Natural killer cell treated with Interleukin-12 subunit alpha and Interleukin-12 subunit beta and Interleukin-15 and Interleukin-18, amount 100 ng/mL, for 72 hours (primary cell): ENCODE measurements at regions not wholly inside any gene's neighbourhood (a gene's known extent, or its start where the extent isn't known, plus 50 kb on each side); places are given as distances from the start of the nearest gene placed in this dataset.

Experiments used
- ATAC-seq, 2 donors: fragments of 150-1000 bp; cut with Tn5 transposase in 1 of 2; sonication (Bioruptor Pico), chemical (Tn5 transposase) in 1 of 2; 2 replicates each; pipeline ENCODE4 v1.10.0; 2021
- DNase-seq: peaks from one replicate; pipeline ENCODE4 v3.0.0; 2022; ENCODE audit warnings: low spot score
- H3K27ac Mint-ChIP-seq, 2 donors: 1 replicate in 1 of 2; 2 replicates in 1 of 2; pipeline ENCODE4 v1.8.0; 2022; ENCODE audit warnings: mixed read lengths in 2 of 2, mild to moderate bottlenecking in 1 of 2, moderate library complexity in 1 of 2
- H3K27me3 Mint-ChIP-seq, 2 donors: 1 replicate in 1 of 2; 2 replicates in 1 of 2; pipeline ENCODE4 v1.8.0; 2022; ENCODE audit warnings: mixed read lengths in 2 of 2
- H3K36me3 Mint-ChIP-seq: one replicate; pipeline ENCODE4 v1.8.0; 2022; ENCODE audit warnings: mixed read lengths
- H3K4me1 Mint-ChIP-seq, 2 donors: 1 replicate in 1 of 2; 2 replicates in 1 of 2; pipeline ENCODE4 v1.8.0; 2022; ENCODE audit warnings: low read depth in 2 of 2, mixed read lengths in 2 of 2, mild to moderate bottlenecking in 1 of 2
- H3K4me3 Mint-ChIP-seq: one replicate; pipeline ENCODE4 v1.8.0; 2022; ENCODE audit warnings: mixed read lengths
- H3K9me3 Mint-ChIP-seq: 2 replicates; pipeline ENCODE4 v1.8.0; 2022; ENCODE audit warnings: mixed read lengths

- H3K36me3 Mint-ChIP-seq: peaks cover 4% of the 10 kb centered on the region
- peaks cover 25 to 50% of the 10 kb centered on the region in 2 donors for H3K27me3 Mint-ChIP-seq
These were observed 182.8 kb upstream of the AGAP1 start for GRCh38 chr2:235311044-235311443.

GRCh38 chr2:235312571-235312970, 181.3 kb upstream of the AGAP1 start:
- Mint-ChIP-seq H3K36me3 (peaks cover 4% of the 10 kb centered on the region), H3K9me3 (peaks cover 7% of the 10 kb centered on the region), H3K4me3 (no peak overlapping the region), H3K27me3 (peaks cover 26 to 50% of the 10 kb centered on the region in 2 donors), H3K4me1 (peaks cover 0 to 5% of the 10 kb centered on the region in 2 donors), H3K27ac (no peak overlapping the region)
- no peak for ATAC-seq
- DNase-seq: no peak

More at GRCh38 chr2:235311044-235311443, 182.8 kb upstream of the AGAP1 start:
- Mint-ChIP-seq H3K9me3 (peaks cover 7% of the 10 kb centered on the region), H3K27ac (no peak overlapping the region), H3K4me3 (no peak overlapping the region), H3K4me1 (peaks cover 0 to 5% of the 10 kb centered on the region in 2 donors)
- ATAC-seq: no peak
- no peak for DNase-seq

GRCh38 chr2:235314371-235314930, 179.4 kb upstream of the AGAP1 start:
- Mint-ChIP-seq H3K4me3 (no peak overlapping the region), H3K36me3 (no peaks in the 10 kb centered on the region), H3K9me3 (peaks cover 3% of the 10 kb centered on the region), H3K27me3 (peaks cover 22 to 36% of the 10 kb centered on the region in 2 donors), H3K4me1 (peaks cover 0 to 5% of the 10 kb centered on the region in 2 donors), H3K27ac (no peak overlapping the region)
- DNase-seq (no peak), ATAC-seq (no peak)

GRCh38 chr2:235319095-235319494, 174.7 kb upstream of the AGAP1 start:
- no peaks in the 10 kb centered on the region for H3K36me3 Mint-ChIP-seq

GRCh38 chr2:235320326-235320725, 173.5 kb upstream of the AGAP1 start:
- H3K4me1 Mint-ChIP-seq: peaks cover 0 to 5% of the 10 kb centered on the region in 2 donors
- H3K9me3 Mint-ChIP-seq: no peaks in the 10 kb centered on the region
- no peaks in the 10 kb centered on the region for H3K36me3 Mint-ChIP-seq
- no peak for DNase-seq
- H3K27me3 Mint-ChIP-seq: peaks cover 18 to 29% of the 10 kb centered on the region in 2 donors
- ATAC-seq: no peak
- no peak overlapping the region for H3K4me3 Mint-ChIP-seq
- no peak overlapping the region for H3K27ac Mint-ChIP-seq

More at GRCh38 chr2:235319095-235319494, 174.7 kb upstream of the AGAP1 start:
- DNase-seq (no peak), ATAC-seq (no peak)
- Mint-ChIP-seq H3K27ac (no peak overlapping the region), H3K27me3 (peaks cover 21 to 34% of the 10 kb centered on the region in 2 donors), H3K4me3 (no peak overlapping the region), H3K9me3 (no peaks in the 10 kb centered on the region), H3K4me1 (peaks cover 0 to 5% of the 10 kb centered on the region in 2 donors)

GRCh38 chr2:235324324-235324723, 169.5 kb upstream of the AGAP1 start:
- peaks cover 17 to 24% of the 10 kb centered on the region in 2 donors for H3K27me3 Mint-ChIP-seq
- H3K9me3 Mint-ChIP-seq: no peaks in the 10 kb centered on the region

GRCh38 chr2:235325151-235325550, 168.7 kb upstream of the AGAP1 start:
- no peak for ATAC-seq

More at GRCh38 chr2:235324324-235324723, 169.5 kb upstream of the AGAP1 start:
- DNase-seq (no peak), ATAC-seq (no peak)
- no peak overlapping the region for H3K4me3 Mint-ChIP-seq
- H3K36me3 Mint-ChIP-seq: no peaks in the 10 kb centered on the region
- H3K4me1 Mint-ChIP-seq: no peaks in the 10 kb centered on the region
- no peak overlapping the region for H3K27ac Mint-ChIP-seq

GRCh38 chr2:235328991-235329390, 164.9 kb upstream of the AGAP1 start:
- no peaks in the 10 kb centered on the region for H3K4me1 Mint-ChIP-seq
- H3K36me3 Mint-ChIP-seq: no peaks in the 10 kb centered on the region
- H3K4me3 Mint-ChIP-seq: no peak overlapping the region
- ATAC-seq (no peak), DNase-seq (no peak)
- H3K9me3 Mint-ChIP-seq: no peaks in the 10 kb centered on the region
- no peak overlapping the region for H3K27ac Mint-ChIP-seq
- peaks cover 18 to 34% of the 10 kb centered on the region in 2 donors for H3K27me3 Mint-ChIP-seq

More at GRCh38 chr2:235325151-235325550, 168.7 kb upstream of the AGAP1 start:
- H3K27me3 Mint-ChIP-seq: peaks cover 17 to 29% of the 10 kb centered on the region in 2 donors
- H3K4me3 Mint-ChIP-seq: no peak overlapping the region
- H3K9me3 Mint-ChIP-seq: no peaks in the 10 kb centered on the region
- H3K4me1 Mint-ChIP-seq: no peaks in the 10 kb centered on the region
- DNase-seq: no peak
- no peaks in the 10 kb centered on the region for H3K36me3 Mint-ChIP-seq
- H3K27ac Mint-ChIP-seq: no peak overlapping the region

- H3K4me3 Mint-ChIP-seq: no peak overlapping the region
- no peak overlapping the region for H3K27ac Mint-ChIP-seq
- DNase-seq: no peak
- no peak for ATAC-seq
- H3K4me1 Mint-ChIP-seq: no peaks in the 10 kb centered on the region
- H3K27me3 Mint-ChIP-seq: peaks cover 15 to 32% of the 10 kb centered on the region in 2 donors
- no peaks in the 10 kb centered on the region for H3K9me3 Mint-ChIP-seq
- no peaks in the 10 kb centered on the region for H3K36me3 Mint-ChIP-seq
These were observed 162.9 kb upstream of the AGAP1 start for GRCh38 chr2:235330775-235331451.

- H3K9me3 Mint-ChIP-seq: no peaks in the 10 kb centered on the region
- H3K27ac Mint-ChIP-seq: no peak overlapping the region
- peak in 1 of 2 donors; percentile 20 for ATAC-seq
- no peak for DNase-seq
- H3K36me3 Mint-ChIP-seq: no peaks in the 10 kb centered on the region
- no peaks in the 10 kb centered on the region for H3K4me1 Mint-ChIP-seq
- H3K4me3 Mint-ChIP-seq: no peak overlapping the region
- peaks cover 17 to 42% of the 10 kb centered on the region in 2 donors for H3K27me3 Mint-ChIP-seq
These were observed 161.5 kb upstream of the AGAP1 start for GRCh38 chr2:235332240-235332890.

- Mint-ChIP-seq H3K9me3 (no peaks in the 10 kb centered on the region), H3K4me3 (no peak overlapping the region), H3K27ac (no peak overlapping the region), H3K27me3 (peaks cover 23 to 49% of the 10 kb centered on the region in 2 donors), H3K36me3 (no peaks in the 10 kb centered on the region), H3K4me1 (no peaks in the 10 kb centered on the region)
- DNase-seq: no peak
- no peak for ATAC-seq
These were observed 160.8 kb upstream of the AGAP1 start for GRCh38 chr2:235333076-235333475.

- Mint-ChIP-seq H3K27ac (no peak overlapping the region), H3K36me3 (no peaks in the 10 kb centered on the region), H3K4me3 (no peak overlapping the region), H3K4me1 (no peaks in the 10 kb centered on the region), H3K9me3 (no peaks in the 10 kb centered on the region), H3K27me3 (peaks cover 23 to 53% of the 10 kb centered on the region in 2 donors)
- DNase-seq (no peak), ATAC-seq (peak in 1 of 2 donors; percentile 40)
These were observed 159.7 kb upstream of the AGAP1 start for GRCh38 chr2:235334179-235334578.

GRCh38 chr2:235343156-235343774, 150.6 kb upstream of the AGAP1 start:
- ATAC-seq (no peak), DNase-seq (no peak)
- Mint-ChIP-seq H3K4me3 (no peak overlapping the region), H3K4me1 (no peaks in the 10 kb centered on the region), H3K27ac (no peak overlapping the region), H3K36me3 (no peaks in the 10 kb centered on the region), H3K27me3 (peaks cover 14 to 29% of the 10 kb centered on the region in 2 donors), H3K9me3 (no peaks in the 10 kb centered on the region)

GRCh38 chr2:235343869-235344268, 150.0 kb upstream of the AGAP1 start:
- Mint-ChIP-seq H3K27me3 (peaks cover 11 to 23% of the 10 kb centered on the region in 2 donors), H3K36me3 (no peaks in the 10 kb centered on the region), H3K9me3 (no peaks in the 10 kb centered on the region)

More at GRCh38 chr2:235343869-235344268, 150.0 kb upstream of the AGAP1 start:
- no peaks in the 10 kb centered on the region for H3K4me1 Mint-ChIP-seq
- DNase-seq: no peak
- H3K27ac Mint-ChIP-seq: no peak overlapping the region
- H3K4me3 Mint-ChIP-seq: no peak overlapping the region
- peak; percentile 38 to 48 for ATAC-seq
